ENCODE measurements at regions not wholly inside any gene's neighbourhood (a gene's known extent, or its start where the extent isn't known, plus 50 kb on each side); places are given as distances from the start of the nearest gene placed in this dataset.
"Not testable (repeated sequence)": the region's sequence is repeated elsewhere in the genome, so short reads cannot be mapped to it uniquely, and the experiment has no call there.

DNA sequence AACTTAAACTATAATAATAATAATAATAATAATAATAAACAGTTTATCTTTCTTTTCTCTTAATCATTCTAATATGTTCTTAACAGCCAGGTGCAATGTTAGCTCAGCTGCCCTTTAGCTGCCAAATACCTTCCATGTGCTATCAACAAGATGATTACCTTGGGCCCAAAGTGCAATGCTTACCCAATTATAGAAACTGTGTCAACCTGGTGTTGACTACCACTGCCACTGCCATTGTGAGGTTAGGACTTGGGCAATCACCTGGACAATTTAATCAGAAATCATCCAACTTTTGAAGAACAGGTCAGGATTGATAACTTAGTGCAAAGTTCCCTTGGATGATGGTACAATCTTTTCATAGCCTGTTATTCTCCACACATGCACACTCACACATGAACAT is 371.8 kb upstream of the SALL1 start:
- no peaks in the 10 kb centered on the region for H4K20me1 ChIP-seq (ENCODE audit: insufficient read depth, low read length)
- H3K9me2 ChIP-seq (ENCODE audit: insufficient read depth, low read length) = no peaks in the 10 kb centered on the region
- no TSS peak for BruUV-seq (replicated peaks)
- no peak for TF ChIP-seq EZH2phosphoT487 (IDR thresholded peaks at IDR 0.05; ENCODE audit: borderline replicate concordance, low read depth, low read length)
- TF ChIP-seq, protein P1, sequence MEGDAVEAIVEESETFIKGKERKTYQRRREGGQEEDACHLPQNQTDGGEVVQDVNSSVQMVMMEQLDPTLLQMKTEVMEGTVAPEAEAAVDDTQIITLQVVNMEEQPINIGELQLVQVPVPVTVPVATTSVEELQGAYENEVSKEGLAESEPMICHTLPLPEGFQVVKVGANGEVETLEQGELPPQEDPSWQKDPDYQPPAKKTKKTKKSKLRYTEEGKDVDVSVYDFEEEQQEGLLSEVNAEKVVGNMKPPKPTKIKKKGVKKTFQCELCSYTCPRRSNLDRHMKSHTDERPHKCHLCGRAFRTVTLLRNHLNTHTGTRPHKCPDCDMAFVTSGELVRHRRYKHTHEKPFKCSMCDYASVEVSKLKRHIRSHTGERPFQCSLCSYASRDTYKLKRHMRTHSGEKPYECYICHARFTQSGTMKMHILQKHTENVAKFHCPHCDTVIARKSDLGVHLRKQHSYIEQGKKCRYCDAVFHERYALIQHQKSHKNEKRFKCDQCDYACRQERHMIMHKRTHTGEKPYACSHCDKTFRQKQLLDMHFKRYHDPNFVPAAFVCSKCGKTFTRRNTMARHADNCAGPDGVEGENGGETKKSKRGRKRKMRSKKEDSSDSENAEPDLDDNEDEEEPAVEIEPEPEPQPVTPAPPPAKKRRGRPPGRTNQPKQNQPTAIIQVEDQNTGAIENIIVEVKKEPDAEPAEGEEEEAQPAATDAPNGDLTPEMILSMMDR (conservative IDR thresholded peaks at IDR 0.05; ENCODE audit: low read length) = no peak
- H3K4me1 ChIP-seq (ENCODE audit: insufficient read depth, low read length, poor library complexity, severe bottlenecking) = no peaks in the 10 kb centered on the region
- no peak overlapping the region for H3K4me3 ChIP-seq (ENCODE audit: low read depth, low read length, poor library complexity, severe bottlenecking)
- no peaks in the 10 kb centered on the region for H3K36me3 ChIP-seq (ENCODE audit: insufficient read depth, low read length)
- POLR2A ChIA-PET = no interaction called here
- intact Hi-C loops (cut with micrococcal nuclease; ENCODE audit: unreplicated experiment) = no loop called here
- CTCF ChIA-PET (ENCODE audit: unreplicated experiment) = no interaction called here
- no peak overlapping the region for H3K27ac ChIP-seq (ENCODE audit: low read depth, low read length, poor library complexity, severe bottlenecking)
- H3K79me2 ChIP-seq (ENCODE audit: insufficient read depth, low read depth, low read length) = no peaks in the 10 kb centered on the region
- DNase-seq (ENCODE audit: low spot score) = no peak
- H2AFZ ChIP-seq (ENCODE audit: low read length) = no peak overlapping the region
- H3K4me2 ChIP-seq (ENCODE audit: low read length) = no peak overlapping the region
- no peaks in the 10 kb centered on the region for H3K9me3 ChIP-seq (ENCODE audit: low read length)

DNA sequence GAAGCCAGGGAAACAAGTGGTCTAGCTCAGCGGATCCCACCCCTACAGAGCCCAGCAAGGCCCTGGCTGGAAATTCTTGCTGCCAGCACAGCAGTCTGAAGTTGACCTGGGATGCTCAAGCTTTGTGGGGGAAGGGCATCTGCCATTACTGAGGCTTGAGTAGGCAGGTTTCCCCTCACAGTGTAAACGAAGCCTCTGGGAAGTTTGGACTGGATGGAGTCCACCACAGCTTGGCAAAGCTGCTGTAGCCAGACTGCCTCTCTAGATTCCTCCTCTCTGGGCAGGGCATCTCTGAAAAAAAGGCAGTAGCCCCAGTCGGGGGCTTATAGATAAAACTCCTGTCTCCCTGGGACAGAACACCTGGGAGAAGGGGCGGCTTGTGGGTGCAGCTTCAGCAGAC is 365.9 kb upstream of the SALL1 start:
- H4K20me1 ChIP-seq (ENCODE audit: insufficient read depth, low read length); DNase-seq (ENCODE audit: low spot score); H3K9me2 ChIP-seq (ENCODE audit: insufficient read depth, low read length); H3K4me2 ChIP-seq (ENCODE audit: low read length); POLR2A ChIA-PET; H3K79me2 ChIP-seq (ENCODE audit: insufficient read depth, low read depth, low read length); CTCF ChIA-PET (ENCODE audit: unreplicated experiment); H3K4me1 ChIP-seq (ENCODE audit: insufficient read depth, low read length, poor library complexity, severe bottlenecking); H3K4me3 ChIP-seq (ENCODE audit: low read depth, low read length, poor library complexity, severe bottlenecking); H3K9me3 ChIP-seq (ENCODE audit: low read length); H3K36me3 ChIP-seq (ENCODE audit: insufficient read depth, low read length); intact Hi-C loops (cut with micrococcal nuclease; ENCODE audit: unreplicated experiment); BruUV-seq (replicated peaks); H3K27ac ChIP-seq (ENCODE audit: low read depth, low read length, poor library complexity, severe bottlenecking); H2AFZ ChIP-seq (ENCODE audit: low read length): not testable (repeated sequence)

DNA sequence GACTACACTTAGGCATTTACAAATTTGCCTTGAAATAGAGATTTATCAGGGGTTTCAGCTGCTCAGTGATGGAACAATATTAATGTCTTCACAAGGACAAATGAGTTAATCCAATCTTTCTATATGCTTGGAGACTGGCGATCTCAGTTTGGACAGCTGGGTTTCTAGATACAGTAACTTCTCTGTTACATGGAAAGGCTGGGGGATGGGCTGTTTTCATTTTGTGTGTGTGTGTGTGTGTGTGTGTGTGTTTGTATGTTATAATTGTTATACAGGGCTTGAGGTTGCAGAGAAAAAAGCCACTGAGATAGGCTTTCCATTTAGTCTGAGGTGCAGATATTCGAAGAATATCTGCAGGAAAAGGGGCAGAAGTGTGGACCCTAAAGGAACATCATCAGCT is 359.3 kb upstream of the SALL1 start:
- TF ChIP-seq, protein P1 (conservative IDR thresholded peaks at IDR 0.05; ENCODE audit: low read length) = no peak
- TF ChIP-seq EZH2phosphoT487 (IDR thresholded peaks at IDR 0.05; ENCODE audit: borderline replicate concordance, low read depth, low read length) = no peak
- Histone ChIP-seq H3K36me3 (ENCODE audit: insufficient read depth, low read length) (no peaks in the 10 kb centered on the region), H3K9me2 (ENCODE audit: insufficient read depth, low read length) (no peaks in the 10 kb centered on the region), H2AFZ (ENCODE audit: low read length) (no peak overlapping the region), H3K79me2 (ENCODE audit: insufficient read depth, low read depth, low read length) (no peaks in the 10 kb centered on the region), H4K20me1 (ENCODE audit: insufficient read depth, low read length) (no peaks in the 10 kb centered on the region), H3K9me3 (ENCODE audit: low read length) (no peaks in the 10 kb centered on the region), H3K4me3 (ENCODE audit: low read depth, low read length, poor library complexity, severe bottlenecking) (no peak overlapping the region), H3K4me1 (ENCODE audit: insufficient read depth, low read length, poor library complexity, severe bottlenecking) (no peaks in the 10 kb centered on the region), H3K4me2 (ENCODE audit: low read length) (no peak overlapping the region), H3K27ac (ENCODE audit: low read depth, low read length, poor library complexity, severe bottlenecking) (no peak overlapping the region)
- ChIA-PET POLR2A (interaction anchor here (0.6 kb wide), 1 partner anchor 245 kb away, joined by 4 read pairs; no protein-coding TSS in a partner anchor), CTCF (ENCODE audit: unreplicated experiment) (no interaction called here)
- no peak for DNase-seq (ENCODE audit: low spot score)
- intact Hi-C loops (cut with micrococcal nuclease; ENCODE audit: unreplicated experiment) = no loop called here
- BruUV-seq (replicated peaks) = no TSS peak

Data from OCI-LY7 (cell line).